ENCODE measurements at regions not wholly inside any gene's neighbourhood (a gene's known extent, or its start where the extent isn't known, plus 50 kb on each side); places are given as distances from the start of the nearest gene placed in this dataset.

DNA sequence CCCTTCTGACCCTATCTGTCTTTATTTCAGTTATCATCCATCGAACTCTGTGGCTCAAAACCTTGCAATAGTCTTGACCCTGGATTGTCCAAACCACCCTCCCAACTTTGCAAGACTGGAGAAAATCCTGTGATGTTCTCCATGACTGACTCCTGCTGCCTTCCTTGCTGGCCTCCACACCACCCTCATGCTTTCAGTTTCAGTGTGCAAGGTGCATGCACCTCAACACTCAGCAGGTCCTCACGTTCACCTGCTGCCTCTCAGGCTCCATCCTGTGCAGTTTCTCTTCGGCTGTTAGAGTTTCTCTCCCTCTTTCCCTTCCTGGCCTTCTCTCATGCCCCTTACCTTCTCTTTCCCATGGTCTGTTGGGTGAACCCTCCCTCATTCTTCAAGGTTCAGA is 59.4 kb upstream of the ASIC2 start:
- no peak for DNase-seq

DNA sequence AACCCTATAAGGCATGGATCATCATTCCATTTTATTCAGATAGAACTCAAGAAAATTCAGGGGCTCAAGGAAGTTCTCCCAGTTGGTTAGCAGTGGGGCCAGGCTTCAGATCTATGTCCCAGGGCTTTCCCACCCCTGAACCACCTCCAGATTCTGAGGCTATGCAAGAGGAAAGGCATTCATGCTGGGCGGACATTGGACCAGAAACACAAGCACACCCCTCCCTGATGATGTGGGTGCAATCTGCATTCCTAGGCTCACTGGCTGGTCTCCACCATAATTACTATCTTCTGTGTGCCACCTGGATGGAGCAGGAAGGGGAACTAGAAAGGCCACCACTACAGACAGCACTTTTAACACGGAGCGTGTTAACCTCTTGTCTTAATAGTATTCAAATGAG is 63.2 kb upstream of the ASIC2 start:
- no peak for DNase-seq

DNA sequence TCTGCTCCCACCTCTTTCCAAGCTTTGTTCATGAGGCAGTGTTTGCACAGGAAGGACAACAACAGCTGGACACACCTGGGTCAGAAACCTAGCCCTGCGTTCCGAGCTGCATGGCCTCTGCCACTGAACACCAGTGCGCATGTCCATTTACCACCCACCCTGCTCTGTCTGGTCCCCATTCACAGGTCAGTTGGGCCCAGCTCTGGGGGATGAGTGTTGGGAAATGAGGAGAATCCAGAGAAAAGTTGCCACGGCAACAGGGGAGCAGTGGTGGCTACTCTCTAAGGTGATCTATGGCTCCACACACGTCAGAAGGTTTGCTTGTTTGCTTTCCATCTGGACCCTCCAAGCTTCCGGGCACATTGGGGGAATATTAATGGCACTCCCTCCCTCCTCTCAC is 70.4 kb upstream of the ASIC2 start:
- DNase-seq: no peak

DNA sequence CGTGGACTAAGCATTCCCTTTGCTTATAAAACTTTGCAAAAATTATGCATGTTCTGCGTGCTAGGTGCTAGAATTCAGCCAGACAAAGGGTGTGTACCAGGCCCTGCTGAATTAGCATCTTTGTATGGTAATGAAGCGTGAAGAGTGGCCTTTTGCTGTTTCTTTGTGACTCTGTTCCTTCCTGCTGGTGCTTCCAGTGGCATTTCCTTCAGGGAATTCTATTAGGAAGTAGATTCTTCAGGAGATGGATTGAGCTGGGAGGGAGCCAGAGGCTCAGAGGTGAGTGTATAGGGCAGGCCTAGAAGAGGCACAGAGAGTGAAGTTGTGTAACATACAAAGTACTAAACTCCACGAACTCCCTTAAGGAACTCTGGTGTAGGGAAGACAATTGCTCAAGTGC is 73.9 kb upstream of the ASIC2 start:
- DNase-seq: no peak

DNA sequence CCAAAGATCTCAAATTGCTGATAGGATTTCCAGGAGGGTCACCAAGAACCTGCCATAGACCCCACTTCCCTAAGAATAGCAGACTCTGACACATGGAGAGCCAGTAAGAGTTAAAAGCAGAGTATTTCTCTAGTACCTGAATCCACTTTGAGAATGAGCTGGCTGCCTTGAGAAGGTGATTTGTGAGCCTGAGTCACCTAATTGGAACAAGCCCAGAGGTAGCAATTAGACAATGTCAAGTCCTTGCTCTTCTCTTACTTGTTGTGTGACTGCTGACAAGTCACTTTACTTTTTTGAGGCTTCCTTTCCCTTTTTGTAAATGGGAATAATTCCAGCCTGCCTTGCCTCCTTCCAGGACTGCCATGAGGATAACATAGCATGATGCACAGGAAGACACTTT is 76.1 kb upstream of the ASIC2 start:
- no peak for DNase-seq

DNA sequence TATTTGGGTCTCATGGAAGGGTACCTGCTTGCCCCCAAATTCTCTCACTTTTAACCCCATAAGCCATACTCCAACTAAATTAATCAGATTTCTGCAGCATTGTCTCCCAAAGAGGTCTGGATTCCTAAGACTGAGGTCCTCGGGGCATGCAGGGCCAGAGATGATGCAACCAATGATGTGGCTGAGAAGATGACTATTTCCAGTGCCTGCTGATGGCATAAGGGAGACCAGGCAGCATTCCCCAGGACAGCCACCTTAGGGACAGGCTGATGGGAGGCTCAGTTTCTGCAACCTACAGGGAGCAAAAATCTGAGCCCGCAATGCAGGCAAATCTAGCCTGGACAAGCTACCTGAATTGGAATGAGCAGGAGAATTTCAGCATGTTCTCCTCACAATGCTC is 76.8 kb upstream of the ASIC2 start:
- no peak for DNase-seq

DNA sequence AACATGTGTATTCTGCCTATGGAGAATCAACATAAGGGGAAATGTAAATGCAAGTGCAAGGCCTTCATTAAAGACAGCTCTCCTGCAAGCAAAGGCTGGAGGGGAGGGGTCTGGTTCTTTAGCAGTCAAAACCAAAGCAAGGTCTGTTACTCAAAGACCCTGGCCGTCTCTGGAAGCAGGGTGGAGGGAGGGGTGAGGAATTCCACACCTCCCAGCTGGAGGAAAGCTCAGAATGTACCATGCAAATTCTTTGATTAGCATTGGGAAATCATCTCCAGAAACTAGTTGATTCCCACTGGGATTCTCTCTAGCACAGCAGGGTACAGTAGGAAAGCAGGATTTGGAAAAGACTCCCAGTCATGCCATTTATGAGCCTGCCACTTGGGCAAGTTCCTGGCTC is 77.3 kb upstream of the ASIC2 start:
- DNase-seq: no peak

DNA sequence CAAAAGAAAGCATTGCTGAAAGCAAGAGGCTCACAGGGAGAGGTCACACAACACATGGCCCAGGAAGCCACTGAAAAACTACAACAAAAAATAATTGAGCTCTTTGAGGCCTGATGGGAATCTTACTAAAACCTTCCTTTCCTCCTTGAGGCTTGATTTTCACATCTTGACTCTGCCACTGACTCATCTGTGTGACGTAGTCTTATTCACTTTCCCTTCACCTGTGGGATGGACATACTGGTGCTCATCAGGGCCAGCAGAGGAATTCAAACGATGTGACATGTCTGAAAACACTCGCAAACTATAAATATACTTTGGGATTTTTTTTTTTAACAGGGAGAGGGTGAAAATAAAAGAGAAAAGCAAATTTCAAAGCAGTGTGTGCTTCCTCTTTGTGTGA is 78.3 kb upstream of the ASIC2 start:
- no peak for DNase-seq

DNA sequence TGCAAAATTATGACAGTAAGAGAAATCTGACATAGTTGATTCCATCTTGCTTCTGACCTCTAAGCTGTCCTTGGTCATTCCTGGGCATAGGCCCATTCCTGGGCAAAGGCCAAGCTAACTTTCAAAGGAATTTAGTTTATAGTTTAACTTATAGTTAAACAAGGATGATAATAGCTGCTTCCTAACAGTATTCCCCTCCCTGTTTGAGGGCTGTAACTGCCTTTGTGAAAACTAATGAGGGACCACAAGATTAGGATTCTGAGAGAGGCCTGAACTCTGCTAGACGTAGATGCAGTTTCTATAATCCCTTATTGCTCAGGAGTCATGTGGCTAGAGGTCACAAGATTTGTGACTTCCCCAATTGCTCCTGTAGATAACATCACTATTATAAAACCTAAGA is 80.2 kb upstream of the ASIC2 start:
- no peak for DNase-seq

DNA sequence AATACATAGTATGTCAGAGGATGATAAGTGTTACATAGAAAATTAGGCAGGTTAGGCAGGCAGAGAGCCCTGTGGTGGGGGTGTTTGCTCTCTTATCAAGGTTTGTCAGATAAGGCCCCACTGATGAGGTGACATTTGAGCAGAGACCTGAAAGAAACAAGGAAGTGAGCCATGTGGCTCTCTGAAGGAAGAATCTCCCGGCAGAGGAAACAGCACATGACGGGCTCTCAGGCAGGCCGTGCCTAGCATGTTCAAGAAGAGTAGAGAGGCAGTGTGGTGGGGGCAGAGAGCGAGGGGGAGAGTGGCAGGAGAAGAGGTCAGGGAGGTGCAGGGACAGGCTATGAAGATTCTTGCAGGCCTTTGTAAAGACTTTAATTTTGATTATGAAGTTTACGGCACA is 82.0 kb upstream of the ASIC2 start:
- no peak for DNase-seq

DNA sequence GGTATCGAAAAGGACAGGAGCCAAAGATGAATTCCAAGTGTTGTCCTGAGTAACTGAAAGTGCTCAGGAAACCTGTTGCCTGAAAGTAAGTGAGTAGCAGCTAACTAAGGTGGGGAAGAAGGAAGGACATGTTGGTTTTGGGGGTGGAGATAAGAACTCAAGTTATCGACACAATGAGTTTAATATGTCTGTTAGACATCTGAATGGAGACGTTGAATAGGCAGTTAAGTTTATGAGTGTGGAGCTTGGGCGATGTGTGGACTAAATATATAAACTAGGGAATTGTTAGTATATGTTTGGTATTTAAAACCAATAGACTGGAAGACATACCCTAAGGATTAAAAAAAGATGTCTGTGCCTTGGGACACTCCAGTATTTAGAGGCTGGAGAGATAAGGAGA is 82.7 kb upstream of the ASIC2 start:
- no peak for DNase-seq

DNA sequence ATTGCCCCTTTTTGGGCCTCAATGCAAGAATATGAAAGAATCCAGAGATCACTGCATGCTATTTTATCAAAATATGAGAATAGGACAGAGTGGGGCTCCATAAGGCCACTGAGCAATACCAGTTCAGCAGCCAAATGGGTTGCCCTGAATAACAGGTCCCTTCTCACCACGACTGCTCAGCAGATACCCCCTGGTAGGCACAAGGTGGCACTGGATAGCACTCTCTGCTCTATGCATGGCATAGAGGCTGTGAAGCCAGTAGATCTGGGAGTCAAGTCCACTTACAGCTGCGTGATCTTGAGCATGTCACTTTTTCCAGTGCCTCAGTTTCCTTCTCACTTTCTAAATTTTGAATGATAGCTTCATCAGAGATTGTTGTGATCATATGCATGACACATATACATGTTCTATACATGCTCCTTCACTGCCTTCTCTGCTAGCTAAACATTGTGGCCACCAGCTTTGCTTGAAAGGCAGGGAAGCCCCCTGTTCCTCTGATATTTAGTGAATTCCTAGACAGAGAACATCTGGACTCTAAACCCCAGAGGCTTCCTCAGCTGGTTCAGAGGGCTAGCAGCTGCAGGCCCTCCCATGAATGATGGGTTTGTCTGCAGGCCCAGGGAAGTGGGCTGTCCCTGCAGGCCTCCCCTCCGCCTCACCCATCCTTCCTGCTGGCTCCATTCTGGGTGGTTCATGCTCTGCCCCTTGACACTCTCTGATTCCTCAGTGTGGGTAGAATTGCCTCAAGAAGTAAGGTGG is 84.9 kb upstream of the ASIC2 start:
- DNase-seq: no peak

DNA sequence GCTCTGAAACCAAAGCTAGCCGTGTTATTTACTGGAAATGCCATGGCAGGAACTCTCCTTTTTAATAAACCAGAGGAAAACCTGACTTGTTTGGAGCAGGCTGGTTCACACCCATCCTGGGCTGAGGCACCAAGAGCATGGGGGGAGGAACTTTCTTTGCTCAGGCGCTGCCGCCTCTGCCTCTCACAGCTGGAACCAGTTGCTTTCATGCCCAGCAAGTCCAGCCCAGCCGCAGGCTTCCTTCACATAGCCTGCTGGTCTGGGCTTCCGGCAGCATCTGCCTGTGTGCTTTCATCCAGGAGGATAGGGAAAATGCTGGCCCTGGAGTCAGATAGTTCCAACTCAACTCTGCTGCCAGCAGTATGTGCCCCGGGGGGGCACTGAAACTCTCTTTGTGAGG is 88.1 kb upstream of the ASIC2 start:
- DNase-seq: no peak

DNA sequence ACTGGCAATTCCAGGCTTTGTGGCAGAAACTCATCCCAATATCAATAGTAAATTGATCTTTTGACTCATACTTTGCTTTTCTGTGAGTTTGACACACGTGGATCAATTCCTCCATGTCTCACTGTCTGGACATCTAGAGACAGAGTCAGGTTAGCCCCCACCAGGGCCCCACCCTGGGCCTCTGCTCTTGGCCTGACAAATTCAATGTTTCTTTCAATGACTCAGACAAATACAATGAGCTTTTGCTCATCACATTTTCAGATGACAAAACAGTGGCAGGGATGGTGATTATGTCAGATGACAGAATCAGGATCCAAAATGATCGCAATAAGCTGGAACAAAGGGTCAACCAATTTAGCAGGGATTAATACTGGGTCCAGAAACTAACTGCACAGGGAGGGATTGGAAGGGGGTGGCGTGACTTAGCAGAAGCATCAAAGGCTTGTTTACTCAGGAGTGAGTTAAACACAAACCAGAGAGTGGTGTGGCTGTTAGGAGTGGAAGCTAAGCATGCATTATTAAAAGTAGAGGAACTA is 90.5 kb upstream of the ASIC2 start:
- no peak for DNase-seq

DNA sequence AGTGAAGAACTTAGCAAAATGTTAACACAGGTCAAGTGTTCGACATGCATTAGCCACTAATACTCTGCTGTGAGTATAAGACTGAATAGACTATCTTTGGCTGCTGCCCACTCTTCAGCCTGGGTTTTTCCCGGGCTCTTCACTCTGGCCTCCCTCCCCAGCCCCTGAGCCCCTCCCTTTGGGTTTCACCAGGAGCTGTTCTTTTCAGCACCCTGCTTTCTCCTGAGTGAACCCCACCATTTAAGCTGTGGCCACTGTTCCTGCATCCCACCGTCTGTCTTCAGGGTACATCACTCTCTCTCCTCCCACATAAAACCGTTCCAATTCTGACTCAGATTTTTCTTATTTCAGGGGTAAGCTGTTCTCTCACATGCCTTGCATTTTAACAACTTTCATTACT is 92.0 kb upstream of the ASIC2 start:
- DNase-seq: no peak

DNA sequence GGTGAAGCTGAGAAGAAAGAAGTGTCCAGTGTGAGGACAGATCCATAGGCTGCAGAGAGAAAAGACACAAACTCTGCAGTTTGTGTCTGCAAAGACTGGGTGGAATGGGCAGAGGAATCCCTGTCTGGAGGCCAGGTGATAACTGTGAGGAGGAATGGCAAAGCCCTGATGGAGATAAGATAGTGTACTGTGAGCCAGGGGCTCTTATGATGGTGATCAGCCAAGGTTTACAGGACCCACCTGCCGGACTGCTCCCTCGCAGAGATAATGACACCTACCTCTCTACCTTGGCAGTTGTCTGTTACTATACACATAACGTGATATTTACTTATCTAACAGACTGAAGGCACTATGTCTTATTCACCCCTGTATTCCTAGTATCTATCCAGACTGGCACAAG is 92.6 kb upstream of the ASIC2 start:
- DNase-seq: no peak

DNA sequence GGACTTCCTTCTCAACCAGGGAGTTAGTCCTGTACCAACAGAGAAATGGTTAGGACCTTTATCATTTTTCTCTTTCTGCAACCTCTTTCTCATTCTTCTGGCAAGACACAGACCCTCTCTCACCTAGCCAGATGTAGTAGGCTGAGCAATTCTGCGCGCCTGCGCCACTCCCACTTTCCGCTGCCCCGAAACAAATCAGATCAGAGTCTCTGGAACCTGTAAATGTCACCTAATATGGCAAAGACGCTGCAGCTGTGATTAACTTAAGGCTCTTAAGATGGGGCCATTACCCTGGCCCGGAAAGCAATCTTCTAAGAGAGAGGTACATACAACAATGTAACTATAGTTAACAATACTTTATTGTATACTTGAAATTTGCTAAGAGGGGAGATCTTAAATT is 94.3 kb upstream of the ASIC2 start:
- no peak for DNase-seq

DNA sequence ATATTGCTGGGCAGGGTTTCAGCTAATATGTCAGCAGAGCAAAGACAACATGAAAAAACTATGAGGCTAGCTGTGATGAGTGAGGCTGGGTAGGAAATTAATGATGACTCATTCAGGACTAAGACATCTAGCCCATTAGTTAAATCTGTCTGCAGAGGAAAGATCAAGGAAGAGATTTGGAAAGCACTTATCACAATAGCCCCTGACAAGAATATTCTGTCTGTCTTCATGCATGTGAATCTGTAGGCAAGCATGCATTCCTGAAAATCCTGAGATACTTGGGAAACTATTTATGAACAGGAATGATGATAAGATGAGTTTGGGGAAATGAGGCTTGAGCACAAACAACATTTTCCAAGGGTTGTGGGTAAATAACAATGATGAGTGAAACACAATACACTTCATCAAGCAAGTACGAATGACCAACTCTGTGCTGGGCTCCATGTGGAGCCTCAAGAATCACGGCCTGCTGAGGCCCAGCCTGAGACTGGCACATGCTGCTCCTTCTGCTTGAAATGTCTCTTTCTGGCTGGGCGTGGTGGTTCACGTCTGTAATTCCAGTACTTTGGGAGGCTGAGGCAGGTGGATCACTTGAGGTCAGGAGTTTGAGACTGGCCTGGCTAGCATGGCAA is 96.5 kb upstream of the ASIC2 start:
- no peak for DNase-seq

DNA sequence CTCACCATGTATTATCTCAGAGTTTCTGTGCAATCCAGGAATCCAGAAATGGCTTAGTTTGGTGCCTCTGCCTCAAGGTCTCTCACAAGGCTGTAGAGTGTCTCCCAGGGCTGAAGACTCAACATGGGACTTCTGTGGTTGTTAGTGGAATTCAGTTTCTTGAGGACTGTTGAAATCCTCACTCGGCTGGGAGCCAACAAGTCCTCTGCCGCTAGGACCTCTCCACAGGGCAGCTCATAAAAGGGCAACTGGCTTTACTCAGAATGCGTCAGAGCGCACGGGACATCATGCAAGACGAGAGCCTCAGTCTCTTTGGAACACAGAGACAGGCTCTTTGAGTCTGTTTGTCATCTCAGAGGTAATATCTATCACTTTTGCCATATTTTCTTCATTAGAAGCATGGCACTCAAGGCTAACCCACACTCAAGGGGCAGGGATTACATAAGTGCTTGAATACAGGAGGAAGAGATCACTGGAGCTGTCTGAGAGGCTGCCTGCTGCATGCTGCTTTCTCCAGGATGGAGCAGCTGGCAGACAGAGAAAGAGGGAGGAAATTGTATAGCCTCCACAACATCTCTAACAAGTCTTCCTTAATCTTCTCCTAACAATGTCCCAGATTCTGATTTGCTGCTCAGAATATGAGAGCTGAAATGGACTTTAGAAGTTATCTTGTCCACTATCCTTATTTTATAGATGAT is 97.5 kb upstream of the ASIC2 start:
- no peak for DNase-seq

DNA sequence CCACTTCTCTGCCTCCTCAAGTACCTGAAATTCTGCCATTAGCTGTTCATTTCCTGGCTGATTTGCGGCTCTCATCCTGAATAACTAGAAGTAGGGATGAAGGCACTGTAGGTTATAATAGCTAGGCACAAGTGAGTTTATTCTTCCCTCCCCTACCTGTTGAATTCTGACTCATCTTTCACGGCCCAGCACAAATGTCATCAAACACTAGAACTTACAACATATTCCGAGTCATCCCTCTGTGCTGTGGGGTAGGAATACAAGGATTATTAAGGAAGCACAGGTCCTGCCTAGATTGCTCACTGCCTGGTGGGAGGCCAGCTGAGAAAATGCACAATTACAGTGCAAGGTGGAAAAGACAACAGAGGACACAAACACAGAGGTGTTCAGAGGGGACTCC is 103.7 kb upstream of the ASIC2 start:
- DNase-seq: no peak

DNA sequence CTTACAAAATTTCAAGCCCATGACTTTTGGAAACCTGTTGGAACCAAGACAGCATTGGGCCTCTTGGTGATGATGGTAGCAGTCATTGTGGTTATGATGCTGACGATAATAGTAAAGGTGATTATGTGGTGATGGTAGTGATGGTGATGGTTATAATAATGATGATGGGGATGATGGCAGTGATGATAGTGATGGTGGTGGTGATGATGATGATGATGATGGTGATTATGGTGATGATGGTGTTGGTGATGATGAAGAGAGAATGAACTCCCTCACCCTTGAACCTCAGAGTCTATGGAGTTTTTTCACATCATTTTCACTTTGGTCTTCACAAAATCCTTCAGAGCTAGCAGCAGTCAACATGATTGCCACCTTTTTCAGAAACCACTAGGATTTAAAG is 105.3 kb upstream of the ASIC2 start:
- DNase-seq: no peak

DNA sequence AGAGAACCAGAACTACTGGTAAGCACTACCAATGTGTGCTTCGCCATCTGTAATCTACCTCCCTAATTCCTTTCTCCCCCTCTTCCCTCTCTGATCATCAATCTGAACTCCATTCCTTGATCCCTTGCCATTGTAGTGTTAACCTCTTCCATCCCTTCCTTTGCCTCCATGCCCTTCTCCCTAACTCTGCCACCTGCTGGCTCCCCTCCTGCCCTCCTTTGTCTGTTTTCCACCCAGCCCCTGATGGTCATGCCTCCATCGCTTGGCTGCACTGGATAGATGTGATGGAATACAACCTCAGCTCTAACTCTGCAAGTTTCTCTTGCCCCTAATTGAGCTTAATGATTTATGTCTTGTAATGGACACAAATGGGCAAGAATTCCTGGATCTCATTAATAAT is 108.2 kb upstream of the ASIC2 start:
- no peak for DNase-seq

DNA sequence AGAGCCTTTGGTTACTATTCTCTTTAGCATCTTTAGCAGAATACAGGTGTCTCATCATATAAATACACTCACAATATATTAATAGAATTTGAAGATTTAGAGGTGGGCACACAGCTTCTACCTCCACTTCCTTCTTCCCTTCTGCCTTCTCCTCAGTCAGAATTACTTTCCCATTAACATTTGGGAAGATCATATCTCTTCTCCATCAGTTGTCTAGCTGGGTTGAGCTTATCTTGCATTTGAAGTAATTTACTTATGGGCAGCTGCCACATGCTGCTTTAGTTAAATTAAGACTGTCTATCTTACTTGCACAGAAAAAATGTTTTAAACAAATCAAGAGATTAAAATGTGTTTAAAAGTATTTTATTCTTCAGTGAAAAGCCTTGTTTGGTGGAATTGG is 110.1 kb upstream of the ASIC2 start:
- DNase-seq: no peak

DNA sequence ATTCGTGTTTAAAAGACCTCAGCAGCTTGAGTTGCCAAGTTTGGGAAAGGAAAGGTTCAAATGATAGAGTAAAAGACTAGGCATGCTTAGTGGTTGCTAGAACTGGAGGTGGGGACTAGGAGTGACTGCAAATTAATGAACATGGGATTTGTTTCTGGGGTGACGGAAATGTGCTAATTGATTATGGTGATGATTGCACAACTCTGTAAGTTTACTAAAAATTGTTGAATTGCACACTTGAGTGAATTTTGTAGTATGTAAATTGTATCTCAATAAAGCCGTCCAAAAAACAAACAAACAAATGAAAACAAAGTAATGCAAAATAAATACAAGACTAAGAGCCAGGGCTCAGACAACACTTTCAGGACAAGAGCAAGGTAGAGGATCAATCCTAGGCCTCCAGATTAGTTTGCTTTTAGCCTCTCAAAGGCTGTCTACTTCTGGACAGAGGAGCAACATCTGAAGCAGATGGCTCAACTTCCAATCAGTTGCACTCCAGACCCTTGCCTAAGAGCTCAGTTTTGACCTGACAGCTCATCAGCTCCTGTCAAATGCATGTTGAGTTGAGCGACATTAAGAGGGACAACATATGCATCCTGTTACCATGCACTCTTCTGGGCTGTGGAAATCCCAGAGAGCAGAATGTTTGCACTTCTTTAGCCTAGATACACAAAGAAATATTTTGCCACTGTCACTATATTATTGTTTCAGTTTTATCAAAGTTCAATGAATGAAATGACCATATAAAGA is 111.2 kb upstream of the ASIC2 start:
- DNase-seq: no peak

Measured in NCI-H2081 treated with DMSO at 0.1 percent for 48 hours (cell line).